ENCODE measurements at regions not wholly inside any gene's neighbourhood (a gene's known extent, or its start where the extent isn't known, plus 50 kb on each side); places are given as distances from the start of the nearest gene placed in this dataset.

DNA sequence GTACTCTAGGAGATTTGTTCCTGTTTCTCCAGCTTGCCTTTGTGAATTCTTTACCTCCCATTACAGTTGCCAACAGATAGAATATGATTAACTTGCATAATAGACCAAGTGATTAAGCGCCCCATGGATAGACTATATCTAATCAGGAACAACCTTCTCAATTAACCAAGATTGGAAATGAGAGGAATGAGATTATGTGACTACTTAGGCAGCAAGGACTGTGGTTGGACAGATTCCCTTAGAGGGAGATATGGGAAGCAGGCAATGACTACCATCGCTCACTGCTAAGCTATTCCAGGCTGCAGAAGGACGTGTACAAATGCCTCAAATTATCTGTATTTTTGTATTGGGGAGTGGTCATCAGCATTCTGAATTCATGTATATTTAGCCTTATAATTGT lies 278.1 kb upstream of the DAB2 start:
- no peak overlapping the region for H3K4me3 Mint-ChIP-seq (ENCODE audit: unreplicated experiment)
- H3K9me3 Mint-ChIP-seq (ENCODE audit: low read depth) = no peaks in the 10 kb centered on the region
- TF ChIP-seq, protein P1, sequence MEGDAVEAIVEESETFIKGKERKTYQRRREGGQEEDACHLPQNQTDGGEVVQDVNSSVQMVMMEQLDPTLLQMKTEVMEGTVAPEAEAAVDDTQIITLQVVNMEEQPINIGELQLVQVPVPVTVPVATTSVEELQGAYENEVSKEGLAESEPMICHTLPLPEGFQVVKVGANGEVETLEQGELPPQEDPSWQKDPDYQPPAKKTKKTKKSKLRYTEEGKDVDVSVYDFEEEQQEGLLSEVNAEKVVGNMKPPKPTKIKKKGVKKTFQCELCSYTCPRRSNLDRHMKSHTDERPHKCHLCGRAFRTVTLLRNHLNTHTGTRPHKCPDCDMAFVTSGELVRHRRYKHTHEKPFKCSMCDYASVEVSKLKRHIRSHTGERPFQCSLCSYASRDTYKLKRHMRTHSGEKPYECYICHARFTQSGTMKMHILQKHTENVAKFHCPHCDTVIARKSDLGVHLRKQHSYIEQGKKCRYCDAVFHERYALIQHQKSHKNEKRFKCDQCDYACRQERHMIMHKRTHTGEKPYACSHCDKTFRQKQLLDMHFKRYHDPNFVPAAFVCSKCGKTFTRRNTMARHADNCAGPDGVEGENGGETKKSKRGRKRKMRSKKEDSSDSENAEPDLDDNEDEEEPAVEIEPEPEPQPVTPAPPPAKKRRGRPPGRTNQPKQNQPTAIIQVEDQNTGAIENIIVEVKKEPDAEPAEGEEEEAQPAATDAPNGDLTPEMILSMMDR (IDR thresholded peaks at IDR 0.05) = no peak
- no peak for DNase-seq (ENCODE audit: low spot score)
- no peaks in the 10 kb centered on the region for H3K36me3 Mint-ChIP-seq (ENCODE audit: low read depth)
- H3K27me3 Mint-ChIP-seq (ENCODE audit: low read depth) = peaks cover 9% of the 10 kb centered on the region
- H3K27ac Mint-ChIP-seq (ENCODE audit: unreplicated experiment) = no peak overlapping the region
- no peaks in the 10 kb centered on the region for H3K4me1 Mint-ChIP-seq (ENCODE audit: low read depth)

DNA sequence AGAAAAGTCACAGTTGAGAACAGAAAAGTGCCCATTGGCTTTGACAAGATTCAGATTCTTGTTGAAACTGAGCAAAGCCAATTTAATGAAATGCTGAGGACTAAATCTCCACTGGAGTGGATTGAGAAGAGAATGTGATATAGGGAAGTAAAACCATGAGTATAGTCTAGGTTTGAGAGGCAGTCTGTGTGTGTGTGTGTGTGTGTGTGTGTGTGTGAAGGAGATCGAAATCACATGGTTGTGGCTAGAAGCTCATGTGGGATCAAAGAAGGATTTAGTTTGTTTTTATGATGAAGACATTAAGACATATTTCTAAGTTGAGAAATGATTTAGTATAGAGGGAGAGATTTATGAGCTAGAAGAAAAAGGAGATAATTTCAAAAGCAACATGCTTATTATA lies 275.7 kb upstream of the DAB2 start:
- DNase-seq (ENCODE audit: low spot score) = no peak
- Mint-ChIP-seq H3K9me3 (ENCODE audit: low read depth) (no peaks in the 10 kb centered on the region), H3K36me3 (ENCODE audit: low read depth) (no peaks in the 10 kb centered on the region), H3K27ac (ENCODE audit: unreplicated experiment) (no peak overlapping the region), H3K4me1 (ENCODE audit: low read depth) (peaks cover 11% of the 10 kb centered on the region), H3K4me3 (ENCODE audit: unreplicated experiment) (no peak overlapping the region), H3K27me3 (ENCODE audit: low read depth) (peaks cover 4% of the 10 kb centered on the region)
- TF ChIP-seq, protein P1 (IDR thresholded peaks at IDR 0.05) = no peak

DNA sequence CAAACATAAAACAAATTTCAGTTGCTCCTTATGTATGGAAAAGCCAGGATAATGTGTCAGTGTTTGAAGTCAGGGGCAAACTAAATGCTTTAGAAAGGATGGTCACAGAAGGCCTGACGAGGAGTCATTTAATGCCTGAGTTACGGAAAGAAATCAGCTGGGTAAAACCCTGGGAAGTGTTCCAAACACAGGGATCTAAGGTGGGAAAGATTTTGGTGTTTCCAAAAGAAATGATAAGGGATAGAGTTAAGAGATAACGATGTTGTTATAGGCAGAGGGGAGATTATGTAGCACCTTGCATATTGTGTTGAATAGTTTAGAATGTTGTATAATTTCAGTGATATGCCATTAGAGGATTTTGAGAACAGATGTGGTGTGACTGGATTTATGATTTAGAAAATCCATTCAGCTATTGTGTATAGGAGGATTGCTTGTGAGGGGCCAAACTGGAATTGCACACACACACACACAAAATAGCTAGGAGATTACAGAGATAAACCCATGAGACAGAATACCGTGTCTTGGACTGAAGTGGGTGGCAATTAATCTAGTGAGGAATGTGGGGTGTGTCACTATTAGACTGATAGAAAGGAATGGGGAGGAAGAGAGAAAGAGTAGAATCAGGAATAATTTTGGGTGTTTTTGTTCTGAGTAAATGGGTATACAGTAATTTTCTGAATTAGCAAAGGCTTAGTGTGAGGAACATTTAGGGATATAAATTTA lies 274.2 kb upstream of the DAB2 start:
- TF ChIP-seq, protein P1 (IDR thresholded peaks at IDR 0.05) = no peak
- H3K9me3 Mint-ChIP-seq (ENCODE audit: low read depth) = no peaks in the 10 kb centered on the region
- H3K27me3 Mint-ChIP-seq (ENCODE audit: low read depth) = peaks cover 8% of the 10 kb centered on the region
- H3K4me3 Mint-ChIP-seq (ENCODE audit: unreplicated experiment) = no peak overlapping the region
- no peak overlapping the region for H3K27ac Mint-ChIP-seq (ENCODE audit: unreplicated experiment)
- H3K36me3 Mint-ChIP-seq (ENCODE audit: low read depth) = no peaks in the 10 kb centered on the region
- no peak for DNase-seq (ENCODE audit: low spot score)
- H3K4me1 Mint-ChIP-seq (ENCODE audit: low read depth) = peaks cover 11% of the 10 kb centered on the region

DNA sequence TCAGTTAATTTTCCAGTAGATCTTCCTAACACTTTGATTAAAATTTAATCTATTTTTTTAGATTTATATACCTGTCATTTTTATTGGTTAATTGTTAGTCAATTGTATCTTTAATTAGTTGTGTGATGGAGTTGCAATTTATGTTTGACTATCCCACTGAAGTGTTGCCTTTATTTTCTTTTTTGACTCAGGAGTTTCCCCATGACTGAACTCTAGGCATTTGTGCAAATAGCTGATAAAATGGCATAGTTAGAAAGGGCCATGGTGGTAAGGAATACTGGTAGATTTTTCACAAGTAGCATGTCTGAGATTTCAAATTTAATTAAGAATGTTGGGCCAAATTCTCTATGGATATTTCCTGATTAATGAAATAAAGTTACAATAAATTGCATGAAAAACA lies 273.1 kb upstream of the DAB2 start:
- H3K9me3 Mint-ChIP-seq (ENCODE audit: low read depth) = no peaks in the 10 kb centered on the region
- no peak overlapping the region for H3K27ac Mint-ChIP-seq (ENCODE audit: unreplicated experiment)
- no peak overlapping the region for H3K4me3 Mint-ChIP-seq (ENCODE audit: unreplicated experiment)
- DNase-seq (ENCODE audit: low spot score) = no peak
- TF ChIP-seq, protein P1 (IDR thresholded peaks at IDR 0.05) = no peak
- no peaks in the 10 kb centered on the region for H3K36me3 Mint-ChIP-seq (ENCODE audit: low read depth)
- H3K4me1 Mint-ChIP-seq (ENCODE audit: low read depth) = peaks cover 11% of the 10 kb centered on the region
- peaks cover 13% of the 10 kb centered on the region for H3K27me3 Mint-ChIP-seq (ENCODE audit: low read depth)

DNA sequence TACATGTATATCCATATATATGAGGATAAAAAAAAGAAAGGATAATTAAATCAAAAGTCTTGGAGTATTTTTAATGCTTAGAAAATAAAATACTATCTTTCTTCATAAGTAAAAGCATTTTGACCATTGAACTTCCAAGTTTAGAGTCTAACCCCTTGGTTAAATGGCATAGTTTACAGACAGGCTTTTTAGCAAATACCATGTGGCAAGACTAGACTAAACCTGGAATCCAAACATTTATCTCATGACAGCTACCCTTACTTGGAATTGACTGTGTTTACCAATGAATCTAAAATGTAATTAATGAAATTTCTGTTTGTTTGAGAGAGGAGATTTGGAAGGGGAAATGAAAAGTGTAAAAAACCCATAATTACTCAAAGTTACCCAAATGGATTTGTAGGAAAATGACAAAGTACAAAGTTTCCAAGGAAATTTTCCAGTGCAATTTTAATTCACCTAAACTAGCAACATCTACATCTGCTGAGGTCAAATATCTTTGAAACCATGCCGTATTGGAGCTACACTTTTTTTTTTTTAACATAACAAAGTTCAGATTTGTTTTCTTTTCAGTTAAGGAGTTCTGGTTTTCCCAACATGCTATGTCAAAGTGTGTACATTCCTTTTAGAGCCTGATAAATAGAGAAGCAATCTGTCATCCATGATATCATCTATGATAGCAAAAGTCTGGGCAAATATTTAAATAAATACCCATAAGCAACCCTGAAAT lies 272.1 kb upstream of the DAB2 start:
- no peak for DNase-seq (ENCODE audit: low spot score)
- Mint-ChIP-seq H3K4me3 (ENCODE audit: unreplicated experiment) (no peak overlapping the region), H3K4me1 (ENCODE audit: low read depth) (peaks cover 11% of the 10 kb centered on the region), H3K9me3 (ENCODE audit: low read depth) (no peaks in the 10 kb centered on the region), H3K27ac (ENCODE audit: unreplicated experiment) (no peak overlapping the region), H3K36me3 (ENCODE audit: low read depth) (no peaks in the 10 kb centered on the region), H3K27me3 (ENCODE audit: low read depth) (peaks cover 11% of the 10 kb centered on the region)
- TF ChIP-seq, protein P1 (IDR thresholded peaks at IDR 0.05) = no peak
